ENCODE measurements at regions not wholly inside any gene's neighbourhood (a gene's known extent, or its start where the extent isn't known, plus 50 kb on each side); places are given as distances from the start of the nearest gene placed in this dataset.

DNA sequence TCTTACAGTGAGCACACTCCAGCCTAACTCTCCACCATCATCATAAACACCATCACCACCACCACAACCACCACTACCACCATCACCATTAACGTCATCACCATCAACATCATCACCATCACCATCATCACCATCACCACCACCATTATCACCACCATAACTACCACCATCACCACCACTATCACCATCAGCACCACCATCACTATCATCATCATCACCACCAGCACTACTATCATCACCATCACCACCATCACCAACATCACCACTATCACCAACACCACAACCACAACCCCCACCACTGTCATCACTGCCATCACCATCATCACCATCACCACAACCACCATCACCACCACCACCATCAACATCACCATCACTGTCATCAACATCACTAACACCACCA, 279.0 kb upstream of the TCERG1L start:
- intact Hi-C loops (cut with micrococcal nuclease) (no loop called here), dilution Hi-C loops (cut with MboI; ENCODE audit: extremely low pct_ligation_motif_present, low sequenced_read_pairs) (no loop called here)
- Histone ChIP-seq H3K4me2 (ENCODE audit: insufficient read depth, low read length) (no peak overlapping the region), H3K4me3 (replicated peaks in 1 of 3; ENCODE audit: insufficient read depth in 1 of 3, low read depth in 1 of 3, low read length in 3 of 3) (no peak overlapping the region), H3K27me3 (ENCODE audit: control insufficient read depth in 2 of 2, insufficient read depth in 2 of 2, low read length in 2 of 2) (no peaks in the 10 kb centered on the region), H3K79me2 (ENCODE audit: control insufficient read depth, insufficient read depth, low read length) (no peaks in the 10 kb centered on the region), H3K9me3 (replicated peaks; ENCODE audit: control insufficient read depth, insufficient read depth, low read length) (peaks cover 6% of the 10 kb centered on the region), H3K27ac (ENCODE audit: insufficient read depth, low read depth, low read length) (no peak overlapping the region), H3K9me1 (replicated peaks; ENCODE audit: control insufficient read depth, extremely low read depth, insufficient read depth, low read length) (no peaks in the 10 kb centered on the region), H4K20me1 (replicated peaks; ENCODE audit: control insufficient read depth, extremely low read depth, insufficient read depth, low read length) (no peaks in the 10 kb centered on the region), H3K9ac (replicated peaks; ENCODE audit: extremely low read depth, insufficient read depth, low read length) (no peak overlapping the region), H3K4me1 (ENCODE audit: control insufficient read depth, extremely low read depth, insufficient read depth, low read length) (no peaks in the 10 kb centered on the region), H2AFZ (ENCODE audit: low read depth, low read length) (no peak overlapping the region), H3K36me3 (ENCODE audit: control insufficient read depth in 2 of 2, extremely low read depth in 1 of 2, insufficient read depth in 2 of 2, low read length in 2 of 2) (no peaks in the 10 kb centered on the region)
- DNase-seq (ENCODE audit: low read depth, low spot score): no peak
- no TSS peak for BruUV-seq (replicated peaks)
- POLR2A ChIA-PET: no interaction called here
- TF ChIP-seq GATA2 (IDR thresholded peaks at IDR 0.05; ENCODE audit: insufficient read depth, insufficient read length, low read depth, low read length) (no peak), JUN (IDR thresholded peaks at IDR 0.05; ENCODE audit: borderline replicate concordance, insufficient read depth, insufficient read length, low read depth) (no peak), POLR2A (IDR thresholded peaks at IDR 0.05; ENCODE audit: low read depth, low read length) (no peak), FOS (IDR thresholded peaks at IDR 0.05; ENCODE audit: borderline replicate concordance, insufficient read depth, low read length) (no peak), MYC (IDR thresholded peaks at IDR 0.05; ENCODE audit: low read depth, low read length) (no peak), POLR2AphosphoS5 (IDR thresholded peaks at IDR 0.05; ENCODE audit: insufficient read depth, low read depth, low read length) (no peak), EZH2 (IDR thresholded peaks at IDR 0.05; ENCODE audit: borderline replicate concordance, low read depth, low read length, severe bottlenecking) (no peak)
- TF ChIP-seq, protein P1, sequence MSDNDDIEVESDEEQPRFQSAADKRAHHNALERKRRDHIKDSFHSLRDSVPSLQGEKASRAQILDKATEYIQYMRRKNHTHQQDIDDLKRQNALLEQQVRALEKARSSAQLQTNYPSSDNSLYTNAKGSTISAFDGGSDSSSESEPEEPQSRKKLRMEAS (IDR thresholded peaks at IDR 0.05; ENCODE audit: insufficient read depth, insufficient read length): no peak
- TF ChIP-seq, protein P2, sequence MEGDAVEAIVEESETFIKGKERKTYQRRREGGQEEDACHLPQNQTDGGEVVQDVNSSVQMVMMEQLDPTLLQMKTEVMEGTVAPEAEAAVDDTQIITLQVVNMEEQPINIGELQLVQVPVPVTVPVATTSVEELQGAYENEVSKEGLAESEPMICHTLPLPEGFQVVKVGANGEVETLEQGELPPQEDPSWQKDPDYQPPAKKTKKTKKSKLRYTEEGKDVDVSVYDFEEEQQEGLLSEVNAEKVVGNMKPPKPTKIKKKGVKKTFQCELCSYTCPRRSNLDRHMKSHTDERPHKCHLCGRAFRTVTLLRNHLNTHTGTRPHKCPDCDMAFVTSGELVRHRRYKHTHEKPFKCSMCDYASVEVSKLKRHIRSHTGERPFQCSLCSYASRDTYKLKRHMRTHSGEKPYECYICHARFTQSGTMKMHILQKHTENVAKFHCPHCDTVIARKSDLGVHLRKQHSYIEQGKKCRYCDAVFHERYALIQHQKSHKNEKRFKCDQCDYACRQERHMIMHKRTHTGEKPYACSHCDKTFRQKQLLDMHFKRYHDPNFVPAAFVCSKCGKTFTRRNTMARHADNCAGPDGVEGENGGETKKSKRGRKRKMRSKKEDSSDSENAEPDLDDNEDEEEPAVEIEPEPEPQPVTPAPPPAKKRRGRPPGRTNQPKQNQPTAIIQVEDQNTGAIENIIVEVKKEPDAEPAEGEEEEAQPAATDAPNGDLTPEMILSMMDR (IDR thresholded peaks at IDR 0.05; ENCODE audit: extremely low read depth in 1 of 2, insufficient read depth in 1 of 2, low read depth in 1 of 2, low read length in 2 of 2): no peak
- CTCF ChIA-PET: no interaction called here
- no peak for FAIRE-seq
